ENCODE measurements at regions not wholly inside any gene's neighbourhood (a gene's known extent, or its start where the extent isn't known, plus 50 kb on each side); places are given as distances from the start of the nearest gene placed in this dataset.

GRCh38 chr2:33903215-33903614 lies 304.1 kb upstream of the FAM98A start:
- no peak overlapping the region for H2AFZ ChIP-seq
- H3K27me3 ChIP-seq (ENCODE audit: insufficient read depth, low read depth), result peaks cover 12% of the 10 kb centered on the region
- BruUV-seq (replicated peaks), result no TSS peak
- no peak for DNase-seq
- no peak overlapping the region for H3K4me3 ChIP-seq
- no peaks in the 10 kb centered on the region for H3K9me2 ChIP-seq (ENCODE audit: insufficient read depth)
- H3K4me1 ChIP-seq (replicated peaks; ENCODE audit: insufficient read depth), result no peaks in the 10 kb centered on the region
- no peaks in the 10 kb centered on the region for H3K36me3 ChIP-seq (ENCODE audit: low read depth)
- ChIA-PET CTCF (no interaction called here), POLR2A (ENCODE audit: unreplicated experiment) (no interaction called here)
- no peaks in the 10 kb centered on the region for H3K79me2 ChIP-seq (ENCODE audit: low read depth)
- H3K4me2 ChIP-seq, result no peak overlapping the region
- TF ChIP-seq CTCF (conservative IDR thresholded peaks at IDR 0.05) (no peak), EZH2 (IDR thresholded peaks at IDR 0.05; ENCODE audit: low read depth) (no peak)
- H3F3A ChIP-seq (ENCODE audit: insufficient read depth, low read depth), result no peaks in the 10 kb centered on the region
- H4K20me1 ChIP-seq (ENCODE audit: insufficient read depth), result no peaks in the 10 kb centered on the region
- H3K9me3 ChIP-seq (ENCODE audit: insufficient read depth, low read depth), result no peaks in the 10 kb centered on the region
- no peak overlapping the region for H3K27ac ChIP-seq
- intact Hi-C loops (cut with micrococcal nuclease; ENCODE audit: unreplicated experiment), result no loop called here

- TF ChIP-seq CTCF (conservative IDR thresholded peaks at IDR 0.05) (no peak), EZH2 (IDR thresholded peaks at IDR 0.05; ENCODE audit: low read depth) (no peak)
- BruUV-seq (replicated peaks), result no TSS peak
- H3K9me2 ChIP-seq (ENCODE audit: insufficient read depth), result no peaks in the 10 kb centered on the region
- H3K4me1 ChIP-seq (replicated peaks; ENCODE audit: insufficient read depth), result no peaks in the 10 kb centered on the region
- no peaks in the 10 kb centered on the region for H3K36me3 ChIP-seq (ENCODE audit: low read depth)
- intact Hi-C loops (cut with micrococcal nuclease; ENCODE audit: unreplicated experiment), result no loop called here
- no peaks in the 10 kb centered on the region for H3F3A ChIP-seq (ENCODE audit: insufficient read depth, low read depth)
- ChIA-PET POLR2A (ENCODE audit: unreplicated experiment) (no interaction called here), CTCF (no interaction called here)
- no peaks in the 10 kb centered on the region for H4K20me1 ChIP-seq (ENCODE audit: insufficient read depth)
- H3K4me3 ChIP-seq, result no peak overlapping the region
- H3K79me2 ChIP-seq (ENCODE audit: low read depth), result no peaks in the 10 kb centered on the region
- no peak overlapping the region for H3K27ac ChIP-seq
- peaks cover 9% of the 10 kb centered on the region; the same call in 1 of the 2 replicates for H3K27me3 ChIP-seq (ENCODE audit: insufficient read depth, low read depth)
- DNase-seq, result no peak
- H2AFZ ChIP-seq, result no peak overlapping the region
- H3K9me3 ChIP-seq (ENCODE audit: insufficient read depth, low read depth), result no peaks in the 10 kb centered on the region
- H3K4me2 ChIP-seq, result no peak overlapping the region
These were observed 301.5 kb upstream of the FAM98A start for GRCh38 chr2:33900610-33901009.

- intact Hi-C loops (cut with micrococcal nuclease; ENCODE audit: unreplicated experiment), result no loop called here
- Histone ChIP-seq H3K4me3 (no peak overlapping the region), H3K4me2 (no peak overlapping the region), H3K36me3 (ENCODE audit: low read depth) (no peaks in the 10 kb centered on the region), H4K20me1 (ENCODE audit: insufficient read depth) (no peaks in the 10 kb centered on the region), H3K4me1 (replicated peaks; ENCODE audit: insufficient read depth) (no peaks in the 10 kb centered on the region), H3K79me2 (ENCODE audit: low read depth) (no peaks in the 10 kb centered on the region), H3F3A (ENCODE audit: insufficient read depth, low read depth) (no peaks in the 10 kb centered on the region), H3K27me3 (ENCODE audit: insufficient read depth, low read depth) (peaks cover 6% of the 10 kb centered on the region; the same call in 1 of the 2 replicates), H3K27ac (no peak overlapping the region), H2AFZ (no peak overlapping the region), H3K9me3 (ENCODE audit: insufficient read depth, low read depth) (no peaks in the 10 kb centered on the region), H3K9me2 (ENCODE audit: insufficient read depth) (no peaks in the 10 kb centered on the region)
- DNase-seq, result no peak
- ChIA-PET CTCF (no interaction called here), POLR2A (ENCODE audit: unreplicated experiment) (no interaction called here)
- no TSS peak for BruUV-seq (replicated peaks)
- no peak for TF ChIP-seq CTCF (conservative IDR thresholded peaks at IDR 0.05)
These were observed 298.6 kb upstream of the FAM98A start for GRCh38 chr2:33897741-33898140.

All from PC-9 (cell line).